HG03039 (cell line): ENCODE measurements at regions not wholly inside any gene's neighbourhood (a gene's known extent, or its start where the extent isn't known, plus 50 kb on each side); places are given as distances from the start of the nearest gene placed in this dataset.
"Not testable (repeated sequence)": the region's sequence is repeated elsewhere in the genome, so short reads cannot be mapped to it uniquely, and the experiment has no call there.

Experiments used
- ATAC-seq: cut with Tn5 transposase; IDR thresholded peaks from one replicate; pipeline ENCODE4 v1.9.1; 2021; ENCODE audit warnings: mild to moderate bottlenecking, moderate library complexity; ENCODE audit not compliant: unreplicated experiment

DNA sequence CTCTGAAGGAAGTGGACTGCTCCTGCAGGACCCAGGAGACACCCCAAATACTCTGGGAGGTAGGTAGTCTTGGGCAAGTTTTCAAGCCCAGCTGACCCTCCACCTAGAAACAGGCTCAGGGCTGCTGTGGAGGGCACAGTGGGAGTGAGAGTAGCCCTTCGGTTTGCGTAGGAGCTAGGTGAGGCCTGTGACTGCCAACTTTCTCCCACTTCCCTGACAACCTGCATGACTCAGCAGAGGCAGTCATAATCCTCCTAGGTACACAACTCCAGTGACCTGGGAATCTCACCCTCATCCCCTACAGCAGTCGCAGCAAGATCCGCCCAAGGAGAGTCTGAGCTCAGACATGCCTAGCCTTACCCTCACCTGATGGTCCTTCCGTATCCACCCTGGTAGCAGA is 439.1 kb downstream of the CNTNAP4 start:
- not testable (repeated sequence) for ATAC-seq

DNA sequence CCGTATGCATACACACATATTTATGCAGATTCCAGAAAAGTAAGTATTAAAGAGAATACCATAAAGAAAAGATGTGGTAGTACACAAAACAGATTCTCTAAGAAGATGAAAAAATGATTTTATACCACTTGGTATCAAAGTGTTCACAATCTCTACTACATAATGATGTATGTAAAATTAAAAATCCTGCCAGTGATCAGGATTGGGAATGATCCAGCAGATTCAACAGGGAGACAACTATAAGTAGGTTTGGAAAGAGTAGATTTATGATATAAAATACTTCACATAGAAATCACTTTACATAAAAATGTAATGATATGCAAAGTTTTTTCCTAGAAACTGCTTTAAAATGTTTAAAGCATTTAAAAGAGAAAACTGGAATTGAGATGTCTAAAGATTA is 447.0 kb downstream of the CNTNAP4 start:
- ATAC-seq = no peak

DNA sequence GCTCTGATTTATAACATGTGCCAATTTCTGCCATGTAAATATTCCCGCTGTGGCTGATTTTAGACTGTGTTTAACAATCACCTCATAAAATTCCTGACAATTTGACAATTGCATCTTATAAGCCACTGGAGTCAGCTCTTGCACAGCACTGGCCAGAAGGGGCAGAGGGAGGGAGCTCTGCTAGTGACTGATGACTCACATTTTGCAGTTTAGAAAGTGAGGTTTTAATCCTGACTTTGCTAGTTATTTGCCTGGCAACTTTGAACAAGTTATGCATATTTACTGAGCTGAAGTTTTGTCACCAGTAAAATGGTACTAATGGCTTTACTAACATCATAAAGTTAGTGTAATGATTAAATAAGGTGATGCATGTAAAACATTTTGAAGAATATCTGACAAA is 452.3 kb downstream of the CNTNAP4 start:
- no peak for ATAC-seq

DNA sequence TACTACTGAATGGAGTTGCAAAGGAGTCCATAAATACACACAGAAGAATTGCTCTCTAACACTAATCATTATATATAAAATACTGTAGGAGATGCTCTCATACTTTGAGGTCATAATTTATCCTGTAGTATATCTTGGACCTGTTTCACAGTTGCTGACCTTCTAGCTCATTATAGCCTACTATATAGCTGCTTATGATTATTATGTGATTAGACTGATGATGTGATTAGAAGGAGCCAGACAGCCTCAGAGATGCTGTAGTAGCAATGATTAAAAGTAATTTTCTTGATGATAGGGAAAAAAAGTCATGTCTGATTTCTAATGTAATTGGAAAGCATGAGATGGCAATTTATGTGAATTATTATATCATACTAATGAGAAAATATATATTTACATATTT is 455.7 kb downstream of the CNTNAP4 start:
- ATAC-seq = no peak

DNA sequence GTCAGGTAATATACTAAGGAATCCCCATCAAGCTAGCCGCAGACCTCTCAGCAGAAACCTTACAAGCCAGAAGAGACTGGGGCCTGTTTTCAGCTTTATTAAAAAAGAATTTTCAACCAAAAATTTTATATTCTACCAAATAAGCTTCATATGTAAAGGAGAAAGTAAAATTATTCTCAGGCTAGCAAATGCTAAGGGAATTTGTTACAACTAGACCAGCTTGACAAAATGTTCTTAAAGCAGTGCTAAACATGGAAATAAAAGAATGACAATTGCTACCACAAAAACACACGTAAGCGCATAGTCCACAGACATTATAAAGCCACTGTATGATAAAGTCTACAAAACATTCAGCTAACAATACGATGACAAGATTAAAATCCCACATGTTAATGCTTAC is 449.4 kb upstream of the MON1B start:
- no peak for ATAC-seq

DNA sequence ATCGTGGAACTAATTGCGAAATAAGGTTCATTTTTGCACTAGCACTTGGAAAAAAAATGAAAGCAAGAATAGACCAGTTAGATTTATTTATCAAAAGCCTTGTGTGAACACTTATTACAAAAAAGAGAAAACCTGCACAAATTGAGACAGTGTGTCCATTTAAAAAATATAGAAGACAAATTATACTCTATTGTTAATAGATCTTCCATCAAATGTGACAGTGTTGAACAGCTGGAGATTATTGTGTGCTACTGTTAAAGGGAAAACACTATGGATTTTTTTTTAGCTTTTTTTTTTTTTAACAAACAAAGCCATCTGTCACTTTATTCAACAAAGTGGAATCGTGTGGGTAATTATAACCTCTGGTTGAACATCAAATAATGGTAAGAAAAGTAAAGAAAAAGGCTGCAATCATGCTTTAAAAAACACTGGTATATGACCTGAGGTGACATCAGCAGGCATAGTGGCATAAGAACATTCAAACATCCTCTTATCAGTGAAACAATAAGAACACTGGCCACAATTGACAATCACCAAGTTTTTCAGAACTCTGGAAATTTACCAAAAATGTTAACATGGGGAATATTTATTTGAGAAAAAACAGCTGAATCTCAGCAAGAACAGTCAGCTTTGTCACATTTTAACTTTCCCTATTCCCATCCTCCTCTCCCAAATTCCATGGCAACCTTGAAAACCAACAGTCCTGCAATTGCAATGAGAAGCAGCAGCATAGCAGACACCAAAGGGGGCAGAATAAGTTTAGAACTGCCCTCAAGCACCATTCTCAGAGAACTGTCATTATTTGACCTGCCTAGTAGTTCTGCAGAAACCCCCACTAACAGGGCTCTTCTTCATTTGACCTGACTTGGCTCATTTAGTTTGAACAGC is 442.3 kb upstream of the MON1B start:
- ATAC-seq = no peak

DNA sequence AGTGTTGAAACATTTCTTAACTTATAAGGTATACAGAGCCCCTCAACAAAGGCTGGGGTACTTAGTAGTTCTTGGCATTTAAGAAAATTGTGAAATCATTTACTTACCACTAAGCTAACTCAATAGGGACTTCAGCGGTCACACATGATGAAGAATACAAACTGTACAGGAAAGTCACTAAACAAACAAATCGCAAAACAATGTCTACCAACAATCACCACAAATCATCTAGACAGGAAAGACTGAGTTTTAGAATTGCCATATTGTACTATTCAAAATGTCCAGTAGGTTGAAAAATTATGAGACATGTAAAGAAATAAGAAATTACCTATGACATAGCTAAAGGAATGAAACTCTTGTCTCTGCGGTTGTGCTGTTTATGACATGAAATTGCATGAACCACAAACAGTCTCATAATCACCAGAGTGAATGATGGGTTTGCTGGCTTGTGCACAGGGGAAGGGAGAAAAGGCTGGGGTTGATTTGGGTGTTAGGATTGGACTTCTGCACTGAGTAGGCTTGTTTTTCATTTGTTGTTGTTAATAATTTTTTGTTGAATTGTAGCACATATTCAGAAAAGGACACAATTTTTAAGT is 441.1 kb upstream of the MON1B start:
- ATAC-seq = no peak

DNA sequence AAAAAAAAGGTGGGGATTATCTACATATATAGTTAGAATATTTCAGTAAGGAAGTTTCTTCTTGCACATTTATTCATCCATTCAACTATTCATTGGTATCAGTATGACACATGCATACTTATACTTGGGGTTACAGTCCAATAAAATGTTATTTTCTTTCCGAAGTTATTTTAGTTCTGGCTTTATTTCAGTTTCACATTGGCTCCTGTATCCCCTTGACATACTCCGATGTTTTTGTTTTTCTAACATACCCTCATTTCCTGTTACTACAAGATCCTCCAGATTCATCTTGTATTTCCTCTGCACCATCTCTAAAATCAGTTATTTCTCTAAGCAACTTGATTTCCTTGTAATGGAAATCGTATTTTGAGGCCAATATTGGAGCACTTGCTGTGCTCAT is 435.5 kb upstream of the MON1B start:
- no peak for ATAC-seq

DNA sequence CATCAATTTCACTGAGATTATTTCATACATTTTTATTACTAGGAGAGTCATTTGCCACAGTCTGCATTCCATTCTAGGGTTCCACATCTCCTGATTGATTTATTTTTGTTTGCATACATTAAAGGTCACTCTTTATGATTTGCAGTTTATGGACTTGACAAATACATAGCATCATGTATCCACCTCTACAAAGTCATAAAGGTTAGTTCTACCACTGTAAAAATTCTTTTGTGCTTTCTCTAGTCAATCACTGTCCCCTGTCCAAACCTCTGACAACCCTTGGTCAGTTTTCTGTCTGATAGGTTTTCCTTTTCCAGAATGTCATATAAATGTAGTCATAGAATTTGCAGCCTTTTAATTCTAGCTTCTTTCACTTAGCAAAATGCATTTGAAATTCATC is 434.6 kb upstream of the MON1B start:
- no peak for ATAC-seq

DNA sequence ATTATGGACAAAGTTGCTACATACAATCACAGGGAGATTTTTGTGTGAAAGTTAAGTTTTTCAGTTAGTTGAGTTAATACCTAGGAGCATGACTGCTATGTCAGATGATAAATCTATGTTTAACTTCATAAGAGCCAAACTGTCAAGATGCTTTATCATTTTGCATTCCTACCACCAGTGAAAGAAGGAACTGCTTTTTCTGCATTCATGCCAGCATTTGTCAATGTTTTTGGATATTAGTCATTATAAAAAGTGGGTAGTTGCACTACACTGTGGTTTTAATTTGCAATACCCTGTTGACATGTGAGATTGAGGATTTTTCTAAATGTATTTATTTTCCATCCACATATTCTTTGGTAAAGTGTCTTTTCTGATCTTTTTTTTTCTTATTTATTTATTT is 434.0 kb upstream of the MON1B start:
- no peak for ATAC-seq

DNA sequence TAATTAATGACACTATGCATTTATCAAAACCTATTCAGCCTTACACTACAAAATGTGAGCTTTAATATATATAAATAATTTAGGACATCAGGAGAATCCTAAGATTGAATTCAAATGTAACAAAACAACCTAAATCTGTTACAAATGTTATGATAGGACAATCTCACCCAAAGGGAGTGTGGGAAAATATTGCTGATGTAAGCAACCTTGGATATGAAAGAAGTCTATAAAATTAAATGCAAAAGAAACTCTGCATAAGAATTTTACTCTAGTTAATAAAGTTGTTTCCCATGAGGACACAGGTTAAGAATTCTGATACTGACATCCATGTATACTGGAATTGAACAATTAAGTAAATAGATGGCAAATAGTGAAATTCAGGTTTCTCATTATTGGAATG is 424.5 kb upstream of the MON1B start:
- no peak for ATAC-seq

DNA sequence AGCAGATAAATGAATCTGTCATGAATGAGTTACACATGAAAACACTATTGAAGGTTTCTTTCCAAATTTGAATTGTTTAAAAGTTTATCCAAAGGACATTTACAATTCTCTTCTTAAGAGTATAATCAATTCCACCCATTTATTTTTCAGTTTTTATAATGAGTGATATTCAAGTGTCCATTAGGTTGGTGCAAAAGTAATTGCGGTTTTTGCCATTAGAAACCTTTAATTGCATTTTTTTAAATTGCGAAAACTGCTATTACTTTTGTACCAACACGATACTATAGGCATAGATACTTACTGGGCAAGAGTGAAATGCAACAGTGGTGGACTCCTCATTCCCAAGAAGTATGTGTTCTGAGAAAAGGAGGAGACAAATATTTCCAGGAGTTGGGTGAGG is 422.7 kb upstream of the MON1B start:
- no peak for ATAC-seq

DNA sequence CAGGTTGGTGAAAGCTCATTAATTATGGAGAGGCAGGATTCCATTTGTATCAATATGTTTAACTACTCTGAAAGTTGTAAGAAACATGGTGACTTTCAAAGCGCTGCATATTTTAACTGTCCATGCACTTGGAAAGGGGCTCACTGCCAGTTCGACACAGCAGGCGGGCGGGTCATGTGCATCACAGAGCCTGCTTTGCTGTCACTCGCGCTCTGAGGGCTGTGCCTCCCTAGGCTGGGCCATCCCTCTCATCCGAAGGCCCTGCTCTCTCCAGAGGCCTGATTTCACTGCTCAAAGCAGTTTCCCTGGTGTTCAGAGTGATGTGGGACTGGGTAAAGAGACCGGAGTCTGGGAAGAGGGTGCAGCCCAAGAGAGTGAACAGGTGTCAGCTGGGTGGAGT is 422.0 kb upstream of the MON1B start:
- no peak for ATAC-seq

DNA sequence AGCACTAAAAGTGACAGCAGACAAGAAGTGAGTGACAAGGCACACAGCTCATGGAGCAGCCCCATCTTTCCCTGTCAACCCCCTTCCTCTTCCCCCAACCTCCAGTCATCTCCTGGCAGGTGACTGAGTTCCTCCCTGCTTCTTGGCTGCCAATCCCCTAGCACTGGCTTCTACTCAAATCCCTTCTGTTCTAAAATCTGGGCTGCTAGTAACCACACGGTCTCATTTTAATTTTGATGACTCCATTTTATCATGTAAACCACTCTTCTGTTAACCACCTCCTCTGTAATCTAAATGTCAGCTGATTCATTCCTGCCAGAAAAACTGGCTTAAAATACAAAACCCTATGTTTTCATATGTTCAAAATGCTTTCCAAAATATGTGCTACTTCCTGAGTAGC is 419.8 kb upstream of the MON1B start:
- ATAC-seq = no peak

DNA sequence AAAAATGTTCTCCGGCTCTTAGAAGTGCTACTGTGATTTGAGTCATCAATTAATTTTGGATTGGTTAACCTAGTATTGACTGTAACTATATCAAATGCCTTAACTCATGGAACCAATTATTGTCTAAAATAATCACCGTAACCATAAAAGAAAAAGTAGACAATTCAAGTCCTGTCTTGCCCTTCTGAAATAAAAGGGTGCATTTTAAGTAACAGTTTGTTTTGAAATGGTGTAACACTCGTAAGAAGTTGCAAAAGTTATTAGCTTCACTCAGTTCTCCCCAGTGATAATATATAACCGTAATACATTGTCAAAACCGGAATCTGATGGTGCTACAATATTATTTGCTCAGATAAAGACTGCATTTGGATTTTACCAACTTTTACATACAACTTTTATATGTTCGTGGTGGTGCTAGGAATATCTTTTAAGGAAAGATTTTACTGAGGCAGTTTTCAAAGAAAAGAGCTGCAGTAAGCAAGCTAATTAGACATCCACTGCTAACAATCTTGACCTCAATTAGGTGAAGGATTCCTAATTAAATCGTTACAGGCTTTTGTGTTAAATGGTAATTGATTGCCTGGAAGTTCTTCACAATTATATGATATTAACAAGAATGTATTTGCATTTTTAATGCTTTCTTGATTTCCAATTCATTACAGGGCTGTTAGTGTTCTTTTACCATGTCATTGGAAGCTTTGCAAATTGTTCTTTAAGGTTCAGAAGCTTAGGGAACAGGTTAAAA is 413.1 kb upstream of the MON1B start:
- no peak for ATAC-seq

DNA sequence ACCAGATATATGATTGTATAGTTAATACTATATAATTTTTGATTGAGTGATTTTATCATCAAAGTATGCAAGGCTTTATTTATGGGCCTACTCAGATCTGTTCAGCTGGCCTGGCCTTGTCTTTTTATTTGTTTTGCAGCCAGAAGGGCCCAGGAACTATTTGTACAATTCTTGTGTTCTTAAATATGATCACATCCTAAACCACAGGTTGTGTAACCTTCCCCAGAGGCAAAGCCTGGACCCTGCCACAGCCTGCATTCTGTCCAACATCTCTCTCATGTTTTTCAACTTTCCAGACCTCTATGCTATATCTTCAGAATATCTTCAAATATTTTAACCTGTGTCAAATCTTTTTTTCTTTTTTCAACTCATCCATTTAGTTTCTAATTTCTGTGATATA is 410.4 kb upstream of the MON1B start:
- no peak for ATAC-seq

DNA sequence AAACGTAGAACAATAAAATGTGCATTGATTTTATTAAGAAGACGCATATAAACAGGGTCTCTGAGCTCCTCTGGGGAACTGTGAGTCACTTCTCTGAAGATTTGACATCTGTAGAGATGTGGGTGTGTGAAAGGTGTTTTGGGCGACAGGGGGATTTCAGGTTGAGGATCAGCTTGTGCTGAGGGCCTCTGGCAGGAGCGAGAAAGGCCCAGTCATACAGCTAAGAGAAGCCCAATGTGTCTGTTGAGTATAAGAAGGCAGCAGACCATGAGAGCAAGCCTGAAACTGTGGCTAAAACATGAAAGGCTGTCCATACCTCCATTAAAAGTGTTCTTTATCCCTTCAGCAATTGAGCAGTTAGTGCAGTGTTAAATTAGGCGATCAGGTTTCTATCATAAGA is 406.5 kb upstream of the MON1B start:
- ATAC-seq = no peak

DNA sequence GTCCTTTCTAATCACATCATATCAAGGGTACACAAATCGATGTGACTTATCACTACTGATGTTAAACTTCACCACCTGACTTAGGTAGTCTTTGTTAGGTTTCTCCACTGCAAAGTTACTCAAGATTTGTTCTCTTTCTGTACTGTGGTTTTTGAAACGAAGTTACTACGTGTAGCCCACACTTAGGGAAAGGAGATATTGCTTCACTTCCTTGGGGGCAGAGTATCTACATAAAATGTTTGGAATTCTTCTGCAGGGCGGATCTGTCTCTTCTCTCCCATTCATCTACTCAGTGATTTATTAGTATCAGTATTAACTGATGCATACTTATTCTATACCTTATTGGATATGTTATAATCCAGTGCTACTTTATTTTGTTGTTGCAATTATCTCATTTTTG is 403.6 kb upstream of the MON1B start:
- ATAC-seq = no peak

DNA sequence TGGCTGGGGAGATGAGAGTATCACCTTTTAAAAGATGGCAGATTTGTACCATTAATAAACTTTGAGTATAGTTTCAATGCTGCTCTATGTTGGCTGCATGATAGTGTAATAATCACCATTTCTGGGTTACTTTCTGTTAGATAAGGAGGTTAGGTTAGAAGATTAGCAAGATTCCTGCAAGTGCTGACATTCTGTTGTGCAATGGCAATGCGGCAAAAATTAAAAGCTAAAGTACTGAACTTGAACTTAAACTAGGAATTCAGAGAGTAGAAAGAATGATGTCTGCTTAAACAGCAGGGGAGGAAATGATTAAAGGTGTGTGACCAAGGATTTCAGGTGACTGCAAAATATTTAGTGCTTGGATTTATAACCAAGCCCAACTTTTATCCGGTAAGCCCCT is 399.8 kb upstream of the MON1B start:
- no peak for ATAC-seq

DNA sequence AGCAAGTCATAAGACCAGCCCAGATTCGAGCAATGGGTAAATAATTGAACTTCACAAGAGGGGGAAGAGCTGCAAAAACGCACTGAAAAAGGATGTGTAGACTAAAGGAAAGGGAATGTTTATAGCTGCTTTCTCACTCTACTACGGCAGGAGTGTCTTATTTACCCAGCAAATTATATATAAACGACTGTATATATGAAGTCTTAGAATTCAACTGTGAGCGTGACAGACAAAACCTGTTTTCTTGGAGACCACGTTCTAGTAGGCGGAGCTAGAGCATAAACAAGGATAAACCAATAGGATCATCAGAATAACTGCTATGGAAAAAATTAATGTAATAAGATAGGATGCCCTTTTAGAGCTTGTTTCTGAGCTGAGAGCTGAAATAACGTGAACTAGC is 394.6 kb upstream of the MON1B start:
- no peak for ATAC-seq

DNA sequence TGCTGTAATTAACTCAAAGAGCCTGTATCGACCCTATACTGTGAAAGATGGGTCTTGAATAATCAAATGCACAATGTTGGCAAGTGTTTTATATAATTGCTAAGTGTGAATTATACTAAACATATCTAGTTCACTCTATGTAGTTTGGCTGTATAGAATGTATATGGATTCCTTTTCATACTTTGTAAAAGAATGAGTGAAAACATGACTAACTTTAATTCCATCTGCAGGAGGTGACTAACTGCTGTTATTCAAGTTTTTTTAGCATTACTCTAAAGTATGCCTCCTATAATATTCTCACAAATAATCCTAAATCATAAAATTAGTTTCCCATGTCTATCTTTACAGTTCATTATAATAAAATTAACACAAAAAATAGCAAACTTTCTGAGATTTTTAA is 394.0 kb upstream of the MON1B start:
- ATAC-seq = no peak

DNA sequence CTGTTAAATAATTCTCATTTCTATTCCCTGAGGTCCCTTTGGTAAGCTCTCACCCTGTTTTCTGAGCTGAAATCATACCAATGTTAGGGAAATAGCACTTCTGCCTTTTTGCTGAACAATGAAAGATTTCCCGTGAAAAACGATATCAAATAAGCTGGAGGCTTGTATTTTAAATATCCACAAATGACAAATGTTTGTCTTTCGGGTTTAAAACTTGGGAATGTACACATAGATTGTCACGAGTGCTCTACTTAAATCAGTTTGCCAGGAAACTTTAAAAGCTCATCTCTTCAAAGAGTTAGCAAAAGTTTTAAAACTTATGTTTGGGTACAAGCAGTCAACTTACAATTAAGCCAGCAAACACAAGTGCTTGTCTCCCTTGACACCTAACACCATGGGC is 393.5 kb upstream of the MON1B start:
- no peak for ATAC-seq
